ENCODE measurements at regions not wholly inside any gene's neighbourhood (a gene's known extent, or its start where the extent isn't known, plus 50 kb on each side); places are given as distances from the start of the nearest gene placed in this dataset.

DNA sequence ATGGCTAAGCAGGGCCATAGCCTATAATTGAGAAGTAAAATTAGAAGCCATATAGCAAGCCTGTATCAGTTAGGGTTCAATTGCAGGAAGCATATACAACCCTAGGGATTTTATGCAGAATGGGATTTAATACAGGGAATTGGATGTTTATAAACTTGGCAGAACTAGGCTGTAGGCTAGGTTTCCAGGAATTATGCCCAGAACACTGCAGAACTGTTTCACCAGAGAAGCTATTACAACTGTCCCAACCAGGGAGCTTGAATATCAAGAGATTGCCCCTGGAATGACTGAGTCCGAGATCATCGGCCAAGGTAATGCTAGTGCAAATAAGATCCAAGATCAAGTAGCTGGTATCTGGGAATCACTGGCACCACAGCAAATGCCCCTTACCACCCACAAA is 64.0 kb downstream of the PRR15 start:
- TF ChIP-seq, protein P1, sequence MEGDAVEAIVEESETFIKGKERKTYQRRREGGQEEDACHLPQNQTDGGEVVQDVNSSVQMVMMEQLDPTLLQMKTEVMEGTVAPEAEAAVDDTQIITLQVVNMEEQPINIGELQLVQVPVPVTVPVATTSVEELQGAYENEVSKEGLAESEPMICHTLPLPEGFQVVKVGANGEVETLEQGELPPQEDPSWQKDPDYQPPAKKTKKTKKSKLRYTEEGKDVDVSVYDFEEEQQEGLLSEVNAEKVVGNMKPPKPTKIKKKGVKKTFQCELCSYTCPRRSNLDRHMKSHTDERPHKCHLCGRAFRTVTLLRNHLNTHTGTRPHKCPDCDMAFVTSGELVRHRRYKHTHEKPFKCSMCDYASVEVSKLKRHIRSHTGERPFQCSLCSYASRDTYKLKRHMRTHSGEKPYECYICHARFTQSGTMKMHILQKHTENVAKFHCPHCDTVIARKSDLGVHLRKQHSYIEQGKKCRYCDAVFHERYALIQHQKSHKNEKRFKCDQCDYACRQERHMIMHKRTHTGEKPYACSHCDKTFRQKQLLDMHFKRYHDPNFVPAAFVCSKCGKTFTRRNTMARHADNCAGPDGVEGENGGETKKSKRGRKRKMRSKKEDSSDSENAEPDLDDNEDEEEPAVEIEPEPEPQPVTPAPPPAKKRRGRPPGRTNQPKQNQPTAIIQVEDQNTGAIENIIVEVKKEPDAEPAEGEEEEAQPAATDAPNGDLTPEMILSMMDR (IDR thresholded peaks at IDR 0.05; ENCODE audit: low read depth, low read length, poor library complexity, severe bottlenecking) = no peak
- no peak for TF ChIP-seq EZH2phosphoT487 (IDR thresholded peaks at IDR 0.05; ENCODE audit: borderline replicate concordance, low read length)

All from DOHH2 (cell line).